Tibial artery (tissue), 4 donors: ENCODE measurements at regions not wholly inside any gene's neighbourhood (a gene's known extent, or its start where the extent isn't known, plus 50 kb on each side); places are given as distances from the start of the nearest gene placed in this dataset.

ENCODE experiments used
- DNase-seq, 2 donors: peaks; one replicate each; pipeline ENCODE4 v3.0.0-alpha.2; 2019
- H3K27ac ChIP-seq, 2 donors: fragments of 200-600 bp; sonication (generic) in 1 of 2; 1 replicate in 1 of 2; 2 replicates in 1 of 2; pipeline ENCODE4 v1.5.1; 2018 to 2019; ENCODE audit warnings: mild to moderate bottlenecking in 1 of 2
- H3K27me3 ChIP-seq, 2 donors: fragments of 200-600 bp; sonication (generic) in 1 of 2; one replicate each; pipeline versions ENCODE4 v1.5.1 to v1.6.0; 2016 to 2019
- H3K36me3 ChIP-seq, 3 donors: fragments of 200-600 bp; sonication (generic) in 2 of 3; one replicate each; pipeline ENCODE4 v1.5.1; 2016 to 2019; ENCODE audit warnings: mild to moderate bottlenecking in 2 of 3
- H3K4me1 ChIP-seq, 4 donors: fragments of 200-600 bp; sonication (generic) in 2 of 4; 1 replicate in 3 of 4; 2 replicates in 1 of 4; pipeline ENCODE4 v1.5.1; 2016 to 2019
- H3K4me3 ChIP-seq, 2 donors: fragments of 200-600 bp; sonication (generic) in 1 of 2; 1 replicate in 1 of 2; 2 replicates in 1 of 2; pipeline ENCODE4 v1.5.1; 2018 to 2019; ENCODE audit warnings: mild to moderate bottlenecking in 2 of 2
- H3K9me3 ChIP-seq, 3 donors: fragments of 200-600 bp; sonication (generic) in 1 of 3; one replicate each; pipeline ENCODE4 v1.5.1; 2016 to 2019
- intact Hi-C: fragments of 100-400 bp; cut with DNase I; formaldehyde crosslinking; loops from one replicate; pipeline ENCODE4 v1.15.0; 2023; ENCODE audit warnings: low total_unique reads
- TF ChIP-seq, protein P1 (sequence below), 2 experiments: fragments of 200-600 bp in 1 of 2; fragments of 450-650 bp in 1 of 2; IDR thresholded peaks; one replicate each; pipeline ENCODE4 v1.5.1; 2017 to 2019; ENCODE audit warnings: antibody characterized with exemption in 2 of 2, mild to moderate bottlenecking in 1 of 2, moderate library complexity in 1 of 2

GRCh38 chr1:106523497-106523896 lies 533.0 kb upstream of the PRMT6 start:
- intact Hi-C loops: no loop called here
- no peak for DNase-seq
- no peak overlapping the region for H3K27ac ChIP-seq
- H3K27me3 ChIP-seq: no peaks in the 10 kb centered on the region
- H3K36me3 ChIP-seq: no peaks in the 10 kb centered on the region
- no peak overlapping the region for H3K4me3 ChIP-seq
- TF ChIP-seq, protein P1, sequence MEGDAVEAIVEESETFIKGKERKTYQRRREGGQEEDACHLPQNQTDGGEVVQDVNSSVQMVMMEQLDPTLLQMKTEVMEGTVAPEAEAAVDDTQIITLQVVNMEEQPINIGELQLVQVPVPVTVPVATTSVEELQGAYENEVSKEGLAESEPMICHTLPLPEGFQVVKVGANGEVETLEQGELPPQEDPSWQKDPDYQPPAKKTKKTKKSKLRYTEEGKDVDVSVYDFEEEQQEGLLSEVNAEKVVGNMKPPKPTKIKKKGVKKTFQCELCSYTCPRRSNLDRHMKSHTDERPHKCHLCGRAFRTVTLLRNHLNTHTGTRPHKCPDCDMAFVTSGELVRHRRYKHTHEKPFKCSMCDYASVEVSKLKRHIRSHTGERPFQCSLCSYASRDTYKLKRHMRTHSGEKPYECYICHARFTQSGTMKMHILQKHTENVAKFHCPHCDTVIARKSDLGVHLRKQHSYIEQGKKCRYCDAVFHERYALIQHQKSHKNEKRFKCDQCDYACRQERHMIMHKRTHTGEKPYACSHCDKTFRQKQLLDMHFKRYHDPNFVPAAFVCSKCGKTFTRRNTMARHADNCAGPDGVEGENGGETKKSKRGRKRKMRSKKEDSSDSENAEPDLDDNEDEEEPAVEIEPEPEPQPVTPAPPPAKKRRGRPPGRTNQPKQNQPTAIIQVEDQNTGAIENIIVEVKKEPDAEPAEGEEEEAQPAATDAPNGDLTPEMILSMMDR (IDR thresholded peaks at IDR 0.05): no peak
- H3K4me1 ChIP-seq: no peaks in the 10 kb centered on the region
- no peaks in the 10 kb centered on the region for H3K9me3 ChIP-seq

DNA sequence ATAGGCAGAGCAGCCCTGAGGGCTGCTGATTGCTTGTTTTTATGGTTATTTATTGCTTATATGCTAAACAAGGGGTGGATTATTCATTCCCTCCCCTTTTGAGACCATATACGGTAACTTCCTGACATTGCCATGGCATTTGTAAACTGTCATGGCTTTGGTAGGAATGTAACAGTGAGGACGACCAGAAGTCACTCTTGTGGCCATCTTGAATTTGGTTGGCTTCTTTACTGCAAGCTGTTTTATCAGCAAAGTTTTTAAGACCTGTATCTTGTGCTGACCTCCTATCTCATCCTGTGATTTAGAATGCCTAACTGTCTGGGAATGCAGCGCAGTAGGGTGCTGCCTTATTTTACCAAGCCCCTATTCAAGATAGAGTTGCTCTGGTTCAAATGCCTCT lies 531.8 kb upstream of the PRMT6 start:
- DNase-seq: no peak
- intact Hi-C loops: no loop called here
- no peaks in the 10 kb centered on the region for H3K4me1 ChIP-seq

GRCh38 chr1:106526650-106527049 lies 529.8 kb upstream of the PRMT6 start:
- no peak overlapping the region for H3K4me3 ChIP-seq
- intact Hi-C loops: no loop called here
- H3K27ac ChIP-seq: no peak overlapping the region
- TF ChIP-seq, protein P1 (IDR thresholded peaks at IDR 0.05): no peak
- no peaks in the 10 kb centered on the region for H3K4me1 ChIP-seq
- no peaks in the 10 kb centered on the region for H3K36me3 ChIP-seq
- H3K9me3 ChIP-seq: no peaks in the 10 kb centered on the region
- no peak for DNase-seq
- H3K27me3 ChIP-seq: no peaks in the 10 kb centered on the region

More for the DNA sequence above, 531.8 kb upstream of the PRMT6 start:
- no peaks in the 10 kb centered on the region for H3K27me3 ChIP-seq
- H3K27ac ChIP-seq: no peak overlapping the region
- TF ChIP-seq, protein P1 (IDR thresholded peaks at IDR 0.05): no peak
- H3K9me3 ChIP-seq: no peaks in the 10 kb centered on the region
- no peaks in the 10 kb centered on the region for H3K36me3 ChIP-seq
- no peak overlapping the region for H3K4me3 ChIP-seq

DNA sequence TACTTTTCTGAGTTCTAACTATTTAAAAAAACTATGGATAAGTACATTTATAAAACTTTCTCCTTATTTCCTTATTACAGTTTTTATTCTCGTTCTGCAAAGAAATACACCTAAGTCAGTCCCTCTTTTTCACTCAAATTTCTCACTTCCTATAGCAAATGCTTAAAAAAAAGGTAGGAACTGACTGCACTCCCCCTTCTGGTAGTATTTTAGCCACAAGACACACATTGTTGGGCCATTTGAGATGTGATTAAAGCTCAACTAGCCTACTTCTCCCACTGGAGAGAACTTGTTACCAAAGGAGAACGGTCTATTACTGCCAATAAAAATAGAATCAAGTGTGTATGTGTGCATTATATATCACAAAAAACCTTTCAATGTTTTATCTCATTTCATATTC lies 521.9 kb upstream of the PRMT6 start:
- Histone ChIP-seq H3K4me3 (no peak overlapping the region), H3K27ac (no peak overlapping the region), H3K9me3 (no peaks in the 10 kb centered on the region), H3K36me3 (no peaks in the 10 kb centered on the region), H3K4me1 (no peaks in the 10 kb centered on the region), H3K27me3 (no peaks in the 10 kb centered on the region)
- TF ChIP-seq, protein P1 (IDR thresholded peaks at IDR 0.05): no peak
- no peak for DNase-seq
- intact Hi-C loops: no loop called here

DNA sequence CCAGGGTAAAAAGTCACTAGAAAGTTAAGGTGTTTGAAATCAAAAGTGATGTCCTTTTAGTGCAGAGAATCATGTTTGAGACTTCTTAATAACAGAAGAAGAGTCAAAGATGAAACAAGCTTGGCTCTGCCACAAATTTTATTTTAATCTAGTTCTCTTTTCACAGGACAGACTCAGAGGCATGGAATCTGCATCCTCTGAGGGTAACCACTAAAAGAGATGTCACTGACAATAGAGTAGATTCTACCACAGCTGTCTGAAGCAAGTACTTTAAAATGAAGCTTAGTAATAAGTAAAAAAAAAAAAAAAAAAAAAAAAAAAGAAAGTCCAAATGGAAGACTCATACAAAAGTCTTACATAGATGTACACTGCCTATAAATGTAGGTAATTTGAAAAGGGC lies 519.7 kb upstream of the PRMT6 start:
- TF ChIP-seq, protein P1 (IDR thresholded peaks at IDR 0.05): no peak
- Histone ChIP-seq H3K36me3 (no peaks in the 10 kb centered on the region), H3K4me3 (no peak overlapping the region), H3K4me1 (no peaks in the 10 kb centered on the region), H3K27ac (no peak overlapping the region), H3K27me3 (no peaks in the 10 kb centered on the region), H3K9me3 (peaks cover 0 to 8% (median 0%) of the 10 kb centered on the region in 3 donors)
- intact Hi-C loops: no loop called here
- DNase-seq: no peak

DNA sequence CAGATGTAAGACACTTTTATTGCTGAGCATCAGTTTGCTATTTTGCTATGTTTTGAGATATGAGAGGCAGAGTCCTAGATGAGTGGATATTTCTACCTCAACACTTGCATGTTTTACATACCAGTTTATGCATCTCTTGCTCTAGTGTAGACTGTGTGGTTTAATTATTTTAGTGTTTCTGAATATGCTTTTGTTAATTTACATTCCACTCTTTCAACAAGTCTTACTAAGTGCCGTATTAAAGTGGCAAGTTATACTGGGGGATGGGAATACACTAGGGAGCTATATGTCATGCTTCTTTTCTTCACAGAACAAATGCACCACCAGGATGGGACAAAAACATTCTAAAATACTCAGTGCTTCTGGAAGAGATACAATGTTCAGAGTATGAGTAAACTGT lies 507.7 kb upstream of the PRMT6 start:
- Histone ChIP-seq H3K27ac (no peak overlapping the region), H3K4me1 (no peaks in the 10 kb centered on the region), H3K27me3 (no peaks in the 10 kb centered on the region), H3K36me3 (no peaks in the 10 kb centered on the region), H3K9me3 (no peaks in the 10 kb centered on the region), H3K4me3 (no peak overlapping the region)
- no peak for DNase-seq
- intact Hi-C loops: no loop called here
- TF ChIP-seq, protein P1 (IDR thresholded peaks at IDR 0.05): no peak
